Thyroid gland (tissue), 4 donors: ENCODE measurements at regions not wholly inside any gene's neighbourhood (a gene's known extent, or its start where the extent isn't known, plus 50 kb on each side); places are given as distances from the start of the nearest gene placed in this dataset.

Experiments used
- CTCF ChIP-seq, 6 experiments: fragments of 200-600 bp in 3 of 6; fragments of 450-650 bp in 3 of 6; sonication (generic) in 3 of 6; IDR thresholded peaks; one replicate each; pipeline ENCODE4 v1.5.1; 2016 to 2019; ENCODE audit warnings: antibody characterized with exemption in 6 of 6, mild to moderate bottlenecking in 2 of 6, inconsistent platforms in 1 of 6, moderate library complexity in 1 of 6
- POLR2A ChIP-seq, 2 donors: fragments of 450-650 bp; IDR thresholded peaks; one replicate each; pipeline ENCODE4 v1.6.1; 2017; ENCODE audit warnings: antibody characterized with exemption in 2 of 2, mild to moderate bottlenecking in 2 of 2, moderate library complexity in 1 of 2

GRCh38 chr7:106747804-106748203 is 86.8 kb upstream of the CCDC71L start:
- TF ChIP-seq CTCF (IDR thresholded peaks at IDR 0.05) (no peak), POLR2A (IDR thresholded peaks at IDR 0.05) (no peak)
